Mesodermal cell (in vitro differentiated cells): ENCODE measurements at regions not wholly inside any gene's neighbourhood (a gene's known extent, or its start where the extent isn't known, plus 50 kb on each side); places are given as distances from the start of the nearest gene placed in this dataset.

Experiments used
- H3K27ac ChIP-seq: 2 replicates; pipeline ENCODE4 v1.7.0; 2013; ENCODE audit warnings: mild to moderate bottlenecking, low read depth, low read length, moderate library complexity; ENCODE audit not compliant: severe bottlenecking
- H3K36me3 ChIP-seq: 2 replicates; pipeline ENCODE4 v1.7.1; 2013; ENCODE audit warnings: mild to moderate bottlenecking, low read length, moderate library complexity; ENCODE audit not compliant: control insufficient read depth, insufficient read depth
- H3K4me1 ChIP-seq: one replicate; pipeline ENCODE4 v1.7.1; 2013; ENCODE audit warnings: mild to moderate bottlenecking, low read length; ENCODE audit not compliant: insufficient read depth, control insufficient read depth, poor library complexity, severe bottlenecking
- H3K4me3 ChIP-seq: 2 replicates; pipeline ENCODE4 v1.7.0; 2013; ENCODE audit warnings: low read length, control low read depth, mild to moderate bottlenecking; ENCODE audit not compliant: insufficient read depth, poor library complexity, severe bottlenecking; ENCODE audit errors: extremely low read depth
- H3K9me3 ChIP-seq: 2 replicates; pipeline ENCODE4 v1.7.1; 2013; ENCODE audit warnings: mild to moderate bottlenecking, low read length, moderate library complexity; ENCODE audit not compliant: control insufficient read depth
- WGBS, 2 experiments: methylation state at CpG; one replicate each; pipeline ENCODE4 v1.1.5; 2013; ENCODE audit warnings: missing lambda C conversion rate in 2 of 2; ENCODE audit not compliant: insufficient coverage in 2 of 2; 5-methylcytosine and 5-hydroxymethylcytosine counted together

- Histone ChIP-seq H3K9me3 (no peaks in the 10 kb centered on the region), H3K4me1 (no peaks in the 10 kb centered on the region), H3K4me3 (no peak overlapping the region), H3K36me3 (no peaks in the 10 kb centered on the region), H3K27ac (no peak overlapping the region)
- WGBS, 2 experiments: 56 to 64% methylated on average over 3 to 4 of the region's 4 CpGs
Measured at GRCh38 chr2:117553448-117553847, 261.0 kb upstream of the DDX18 start.

GRCh38 chr2:117555965-117556364, 258.5 kb upstream of the DDX18 start:
- Histone ChIP-seq H3K27ac (no peak overlapping the region), H3K4me1 (no peaks in the 10 kb centered on the region), H3K36me3 (no peaks in the 10 kb centered on the region), H3K9me3 (no peaks in the 10 kb centered on the region), H3K4me3 (no peak overlapping the region)
- 67 to 100% methylated on average over 1 to 3 of the region's 5 CpGs for WGBS, 2 experiments

DNA sequence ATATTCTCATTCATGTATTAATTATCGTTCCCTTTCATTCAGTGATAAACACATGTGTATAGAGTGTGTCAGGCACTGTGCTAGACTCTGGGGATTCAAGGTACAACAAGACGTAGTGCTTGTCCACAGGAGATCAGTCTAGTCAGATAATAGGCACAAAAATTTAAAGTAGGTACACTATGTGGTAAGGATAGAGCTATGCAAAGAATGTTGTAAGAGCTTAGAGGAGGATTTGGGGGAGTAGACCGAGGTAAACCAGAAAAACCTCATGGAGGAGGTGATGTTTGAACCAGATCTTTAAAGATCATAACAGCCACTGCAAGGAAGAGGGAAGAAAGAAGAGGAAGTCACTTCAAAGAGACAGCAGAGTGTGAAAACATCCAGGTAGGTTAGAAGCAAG, 256.9 kb upstream of the DDX18 start:
- Histone ChIP-seq H3K4me1 (no peaks in the 10 kb centered on the region), H3K36me3 (no peaks in the 10 kb centered on the region), H3K9me3 (no peaks in the 10 kb centered on the region), H3K4me3 (no peak overlapping the region), H3K27ac (no peak overlapping the region)
- WGBS, 2 experiments: 83 to 100% methylated on average over 1 to 2 of the region's 3 CpGs

DNA sequence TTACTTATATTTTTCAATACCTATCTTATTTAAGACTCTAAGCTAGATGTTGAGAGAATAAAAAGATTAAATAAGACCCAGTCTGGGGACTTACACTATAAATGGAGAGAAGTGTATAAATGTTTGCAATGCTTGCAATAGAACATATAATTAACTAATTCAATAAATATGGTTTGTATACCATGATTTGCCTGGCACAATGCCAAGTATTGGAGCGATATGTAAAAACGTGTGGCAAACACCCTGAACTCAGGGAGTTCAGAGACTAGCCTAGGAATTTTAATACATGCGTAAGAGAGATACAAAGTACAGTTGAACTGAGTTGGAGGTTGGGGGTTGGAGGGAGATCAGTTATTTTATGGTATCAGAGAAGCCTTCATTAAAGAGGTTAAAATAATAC, 251.8 kb upstream of the DDX18 start:
- no peaks in the 10 kb centered on the region for H3K36me3 ChIP-seq
- H3K27ac ChIP-seq: no peak overlapping the region
- WGBS, 2 experiments: 87 to 92% methylated on average over 3 of the region's 3 CpGs
- H3K4me3 ChIP-seq: no peak overlapping the region
- no peaks in the 10 kb centered on the region for H3K4me1 ChIP-seq
- no peaks in the 10 kb centered on the region for H3K9me3 ChIP-seq

GRCh38 chr2:117571590-117572349, 242.7 kb upstream of the DDX18 start:
- Histone ChIP-seq H3K36me3 (no peaks in the 10 kb centered on the region), H3K27ac (no peak overlapping the region), H3K4me1 (no peaks in the 10 kb centered on the region), H3K9me3 (no peaks in the 10 kb centered on the region), H3K4me3 (no peak overlapping the region)
- 60 to 63% methylated on average over 2 to 3 of the region's 3 CpGs for WGBS, 2 experiments

DNA sequence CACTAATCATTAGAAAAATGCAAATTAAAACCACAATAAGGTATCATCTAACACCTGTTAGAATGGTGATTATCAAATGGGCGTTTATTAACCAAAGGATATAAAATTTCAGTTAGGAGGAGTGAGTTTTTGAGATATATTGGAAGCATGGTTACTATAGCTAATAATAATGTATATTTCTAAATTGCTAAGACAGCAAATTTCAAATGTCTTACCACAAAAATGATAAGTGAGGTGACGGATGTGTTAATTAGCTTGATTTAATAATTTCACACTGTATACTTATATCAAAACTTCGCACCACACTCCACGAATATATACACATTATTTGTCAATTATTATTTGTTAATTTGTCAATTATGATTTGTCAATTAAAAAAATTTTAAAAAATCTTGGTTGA, 227.2 kb upstream of the DDX18 start:
- no peaks in the 10 kb centered on the region for H3K36me3 ChIP-seq
- no CpG with 5 or more reads among the region's 4 CpGs for WGBS, 2 experiments
- H3K27ac ChIP-seq: no peak overlapping the region
- H3K9me3 ChIP-seq: no peaks in the 10 kb centered on the region
- no peaks in the 10 kb centered on the region for H3K4me1 ChIP-seq
- H3K4me3 ChIP-seq: no peak overlapping the region

DNA sequence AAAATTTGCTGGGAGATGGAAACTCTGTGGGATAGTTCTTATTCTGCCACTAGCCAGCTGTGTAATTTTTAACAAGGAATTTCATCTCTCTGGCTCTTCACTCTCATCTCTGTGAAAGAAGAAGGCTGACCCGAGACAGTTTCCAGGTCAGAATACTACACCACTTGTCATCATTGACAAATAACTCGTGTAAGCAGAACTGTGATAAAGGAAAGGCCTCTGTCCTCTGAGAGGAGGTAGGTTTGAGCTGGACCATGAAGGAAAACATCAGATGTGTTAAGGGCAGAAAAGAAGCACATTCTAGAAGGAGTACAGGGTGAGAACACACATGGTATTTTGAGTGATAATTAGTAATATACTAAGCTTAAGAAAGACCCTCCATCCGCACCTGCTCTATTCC, 211.4 kb upstream of the DDX18 start:
- 100% methylated on average over 2 of the region's 3 CpGs; no CpG with 5 or more reads in 1 of the 2 experiments for WGBS, 2 experiments
- H3K27ac ChIP-seq: peak overlapping the region; percentile 47
- no peak overlapping the region for H3K4me3 ChIP-seq
- no peaks in the 10 kb centered on the region for H3K4me1 ChIP-seq
- no peaks in the 10 kb centered on the region for H3K9me3 ChIP-seq
- no peaks in the 10 kb centered on the region for H3K36me3 ChIP-seq

DNA sequence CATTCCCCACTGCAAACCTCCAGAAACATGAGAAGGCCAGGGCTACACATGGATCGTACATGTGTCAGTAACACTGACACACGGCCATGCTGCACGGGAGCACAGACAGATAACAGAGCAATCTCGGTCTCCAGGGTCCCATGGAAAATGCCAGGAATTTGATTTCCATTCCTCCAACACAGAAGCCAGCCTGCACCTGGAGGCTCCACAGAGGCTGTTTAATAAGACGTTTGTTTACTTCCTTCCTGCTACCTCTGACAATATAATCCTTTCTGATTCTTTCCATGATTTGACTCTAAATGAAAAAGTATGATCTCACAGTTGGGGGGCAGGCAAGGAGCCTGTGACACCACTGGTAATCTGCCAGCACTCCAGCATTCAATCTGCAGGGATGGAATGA, 210.9 kb upstream of the DDX18 start:
- Histone ChIP-seq H3K36me3 (no peaks in the 10 kb centered on the region), H3K4me1 (no peaks in the 10 kb centered on the region), H3K9me3 (no peaks in the 10 kb centered on the region), H3K27ac (peak overlapping the region; percentile 47), H3K4me3 (no peak overlapping the region)
- WGBS, 2 experiments: 79 to 80% methylated on average over 4 to 5 of the region's 5 CpGs

DNA sequence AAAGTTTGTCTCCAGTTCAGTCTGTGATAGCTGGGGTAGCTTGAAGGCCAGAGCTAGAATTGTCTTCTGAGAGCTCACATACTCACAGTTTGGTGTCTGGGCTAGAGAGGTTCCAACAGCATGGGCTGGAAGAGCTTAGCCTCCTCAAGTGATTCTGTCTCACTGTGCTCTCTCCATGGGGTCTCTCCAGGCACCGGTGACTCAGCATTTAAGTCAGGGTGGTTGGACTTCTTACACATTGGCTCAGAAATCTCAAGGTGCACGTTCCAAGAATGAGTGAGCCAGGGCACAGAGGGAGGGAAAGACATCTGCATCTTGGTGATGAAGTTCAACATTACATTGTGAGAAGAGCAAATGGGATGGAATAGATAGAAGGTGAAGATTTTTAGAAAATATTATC, 207.3 kb upstream of the DDX18 start:
- WGBS, 2 experiments: 33 to 53% methylated on average over 2 of the region's 2 CpGs
- Histone ChIP-seq H3K4me1 (no peaks in the 10 kb centered on the region), H3K27ac (no peak overlapping the region), H3K9me3 (no peaks in the 10 kb centered on the region), H3K4me3 (no peak overlapping the region), H3K36me3 (no peaks in the 10 kb centered on the region)

- Histone ChIP-seq H3K9me3 (no peaks in the 10 kb centered on the region), H3K4me3 (no peak overlapping the region), H3K36me3 (no peaks in the 10 kb centered on the region), H3K4me1 (no peaks in the 10 kb centered on the region), H3K27ac (no peak overlapping the region)
- 76 to 94% methylated on average over 3 to 5 of the region's 5 CpGs for WGBS, 2 experiments
Measured at GRCh38 chr2:117613101-117613500, 201.4 kb upstream of the DDX18 start.

GRCh38 chr2:117614296-117614695, 200.2 kb upstream of the DDX18 start:
- no peak overlapping the region for H3K4me3 ChIP-seq
- WGBS, 2 experiments: 78 to 86% methylated on average over 3 to 5 of the region's 5 CpGs
- H3K36me3 ChIP-seq: no peaks in the 10 kb centered on the region
- H3K9me3 ChIP-seq: no peaks in the 10 kb centered on the region
- no peak overlapping the region for H3K27ac ChIP-seq
- H3K4me1 ChIP-seq: no peaks in the 10 kb centered on the region
